ENCODE measurements at regions not wholly inside any gene's neighbourhood (a gene's known extent, or its start where the extent isn't known, plus 50 kb on each side); places are given as distances from the start of the nearest gene placed in this dataset.
A peak's percentile ranks its signal among the peaks of the same experiment; 100 is the strongest.

DNA sequence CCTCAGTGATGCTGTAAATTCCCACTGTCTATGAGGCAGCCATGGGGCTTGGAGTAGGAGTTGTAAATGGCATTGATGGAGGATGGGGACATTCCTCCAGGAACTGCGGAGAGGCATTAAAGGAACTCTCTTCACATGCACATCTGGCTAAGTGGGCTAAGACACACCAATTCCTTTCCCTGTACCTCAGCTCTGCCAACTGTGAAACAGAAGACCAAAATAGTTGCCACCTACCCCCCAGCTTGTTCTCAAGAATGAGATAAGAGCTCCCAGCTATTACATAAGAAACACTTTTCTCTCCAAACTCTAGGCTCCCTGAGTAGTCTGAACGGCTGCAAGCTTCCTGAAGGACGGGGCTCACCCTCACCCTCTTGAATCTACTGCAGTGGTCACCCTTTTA is 144.6 kb upstream of the SLC30A5 start:
- no peak for DNase-seq (ENCODE audit: low read depth)
- POLR2A ChIA-PET = no interaction called here
- Histone ChIP-seq H3K4me3 (ENCODE audit: low read depth, low read length) (no peak overlapping the region), H3K36me3 (ENCODE audit: control insufficient read depth, insufficient read depth, low read length) (no peaks in the 10 kb centered on the region), H3K27me3 (ENCODE audit: control insufficient read depth, insufficient read depth, low read length) (peaks cover 2% of the 10 kb centered on the region; the same call in 1 of the 2 replicates)
- TF ChIP-seq, protein P1, sequence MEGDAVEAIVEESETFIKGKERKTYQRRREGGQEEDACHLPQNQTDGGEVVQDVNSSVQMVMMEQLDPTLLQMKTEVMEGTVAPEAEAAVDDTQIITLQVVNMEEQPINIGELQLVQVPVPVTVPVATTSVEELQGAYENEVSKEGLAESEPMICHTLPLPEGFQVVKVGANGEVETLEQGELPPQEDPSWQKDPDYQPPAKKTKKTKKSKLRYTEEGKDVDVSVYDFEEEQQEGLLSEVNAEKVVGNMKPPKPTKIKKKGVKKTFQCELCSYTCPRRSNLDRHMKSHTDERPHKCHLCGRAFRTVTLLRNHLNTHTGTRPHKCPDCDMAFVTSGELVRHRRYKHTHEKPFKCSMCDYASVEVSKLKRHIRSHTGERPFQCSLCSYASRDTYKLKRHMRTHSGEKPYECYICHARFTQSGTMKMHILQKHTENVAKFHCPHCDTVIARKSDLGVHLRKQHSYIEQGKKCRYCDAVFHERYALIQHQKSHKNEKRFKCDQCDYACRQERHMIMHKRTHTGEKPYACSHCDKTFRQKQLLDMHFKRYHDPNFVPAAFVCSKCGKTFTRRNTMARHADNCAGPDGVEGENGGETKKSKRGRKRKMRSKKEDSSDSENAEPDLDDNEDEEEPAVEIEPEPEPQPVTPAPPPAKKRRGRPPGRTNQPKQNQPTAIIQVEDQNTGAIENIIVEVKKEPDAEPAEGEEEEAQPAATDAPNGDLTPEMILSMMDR (IDR thresholded peaks at IDR 0.05; ENCODE audit: insufficient read depth, low read depth, low read length) = no peak
- CTCF ChIA-PET = interaction anchor here (1.6 to 1.7 kb wide), 2 partner anchors 12 to 13 kb away, joined by 3 to 8 read pairs; no protein-coding TSS in a partner anchor

DNA sequence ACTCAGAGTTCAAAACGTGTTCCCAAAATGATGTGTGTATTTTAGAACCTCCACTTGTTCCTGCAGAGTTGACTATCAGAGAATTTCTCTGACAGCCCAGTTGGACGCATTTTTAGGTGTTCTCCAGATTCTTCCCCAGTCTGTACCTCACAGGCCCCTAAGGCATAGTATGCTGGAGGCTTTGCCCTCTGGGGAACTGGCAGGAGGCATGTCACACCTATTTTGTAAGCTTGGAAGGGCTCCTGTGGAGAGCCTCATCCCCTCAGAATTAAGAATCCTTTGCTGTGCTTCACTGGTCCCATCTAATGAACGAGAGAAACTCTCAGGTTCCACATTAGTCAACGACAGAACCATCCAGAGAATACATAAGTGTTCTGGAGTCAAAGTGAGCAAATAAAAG is 144.1 kb upstream of the SLC30A5 start:
- Histone ChIP-seq H3K27me3 (ENCODE audit: control insufficient read depth, insufficient read depth, low read length) (peaks cover 2% of the 10 kb centered on the region; the same call in 1 of the 2 replicates), H3K4me3 (ENCODE audit: low read depth, low read length) (no peak overlapping the region), H3K36me3 (ENCODE audit: control insufficient read depth, insufficient read depth, low read length) (no peaks in the 10 kb centered on the region)
- ChIA-PET CTCF (no interaction called here), POLR2A (no interaction called here)
- DNase-seq (ENCODE audit: low read depth) = no peak
- TF ChIP-seq, protein P1 (IDR thresholded peaks at IDR 0.05; ENCODE audit: insufficient read depth, low read depth, low read length) = no peak

DNA sequence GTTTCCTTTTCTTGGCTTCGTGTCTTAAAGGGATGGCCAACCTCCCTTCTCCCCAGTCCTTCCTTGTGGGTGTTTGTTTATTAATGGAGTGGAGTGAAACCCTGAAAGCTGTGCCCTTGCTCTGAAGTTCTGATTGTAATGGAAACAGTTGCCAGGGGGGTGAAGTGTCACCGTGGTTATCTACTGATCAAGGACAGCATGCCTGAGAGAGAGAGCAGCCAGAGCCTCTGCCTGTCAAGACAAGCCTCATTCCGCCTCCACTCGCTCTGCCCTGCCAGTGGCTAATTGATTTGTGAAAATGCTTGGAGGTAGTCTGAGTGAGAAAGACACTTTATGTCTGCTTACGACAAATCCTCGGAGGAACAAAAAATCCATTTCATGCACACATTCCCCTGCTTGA is 143.7 kb upstream of the SLC30A5 start:
- no peak for DNase-seq (ENCODE audit: low read depth)
- H3K4me3 ChIP-seq (ENCODE audit: low read depth, low read length) = no peak overlapping the region
- TF ChIP-seq, protein P1 (IDR thresholded peaks at IDR 0.05; ENCODE audit: insufficient read depth, low read depth, low read length) = no peak
- CTCF ChIA-PET = no interaction called here
- H3K27me3 ChIP-seq (ENCODE audit: control insufficient read depth, insufficient read depth, low read length) = peaks cover 2% of the 10 kb centered on the region; the same call in 1 of the 2 replicates
- POLR2A ChIA-PET = no interaction called here
- H3K36me3 ChIP-seq (ENCODE audit: control insufficient read depth, insufficient read depth, low read length) = no peaks in the 10 kb centered on the region

DNA sequence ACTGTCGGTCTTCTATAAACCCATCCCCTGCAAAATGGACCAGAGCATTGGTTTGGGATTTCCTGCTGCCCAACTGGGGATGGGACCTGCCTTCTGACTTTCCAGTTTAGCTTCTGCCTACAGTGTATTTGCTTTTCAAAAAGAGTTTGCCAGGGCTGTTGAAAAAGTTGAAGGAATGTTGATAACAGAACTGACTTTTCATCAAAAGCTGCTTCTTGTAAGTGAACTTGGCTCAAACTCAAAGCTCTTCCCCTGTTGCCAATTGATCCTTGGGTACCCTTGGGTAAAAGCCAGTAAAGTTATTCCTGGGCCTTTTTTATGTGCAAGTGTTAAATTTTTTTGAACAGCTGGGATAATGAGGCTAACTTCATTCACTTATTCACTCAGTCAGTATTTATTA is 142.9 kb upstream of the SLC30A5 start:
- H3K4me3 ChIP-seq (ENCODE audit: low read depth, low read length) = no peak overlapping the region
- peaks cover 2% of the 10 kb centered on the region; the same call in 1 of the 2 replicates for H3K27me3 ChIP-seq (ENCODE audit: control insufficient read depth, insufficient read depth, low read length)
- no peak for DNase-seq (ENCODE audit: low read depth)
- ChIA-PET CTCF (interaction anchor here (1.0 kb wide), 1 partner anchor 290 kb away, joined by 3 read pairs; no protein-coding TSS in a partner anchor), POLR2A (no interaction called here)
- H3K36me3 ChIP-seq (ENCODE audit: control insufficient read depth, insufficient read depth, low read length) = no peaks in the 10 kb centered on the region
- TF ChIP-seq, protein P1 (IDR thresholded peaks at IDR 0.05; ENCODE audit: insufficient read depth, low read depth, low read length) = no peak

DNA sequence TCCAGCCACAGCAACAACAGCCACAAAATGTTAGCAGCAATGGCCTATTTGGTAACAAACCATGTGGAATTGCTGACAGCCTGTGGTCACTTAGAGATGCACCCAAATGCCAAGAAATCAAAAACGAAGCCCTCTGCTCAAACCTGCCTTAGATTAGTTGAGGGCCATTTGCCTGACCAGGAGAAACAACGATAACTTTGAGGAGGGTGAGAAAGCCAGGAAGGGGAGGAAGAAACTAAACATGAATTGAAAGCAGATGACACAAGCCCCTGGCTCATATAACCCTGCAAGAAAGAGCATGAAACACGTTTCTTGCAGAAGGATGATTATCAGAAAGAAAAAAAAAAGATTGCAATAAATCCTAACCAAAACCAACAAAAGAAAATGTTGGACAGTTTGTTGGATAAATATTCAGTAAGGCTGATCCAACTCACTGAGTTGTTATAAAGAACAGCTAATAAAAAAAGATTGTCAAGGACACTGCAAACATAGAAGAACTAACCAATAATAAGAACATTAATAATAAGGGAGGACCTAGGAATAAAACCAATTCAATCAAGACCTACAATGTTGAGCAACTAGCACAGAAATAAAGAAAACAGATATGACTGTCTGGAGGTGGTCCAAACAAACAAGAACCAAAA is 140.5 kb upstream of the SLC30A5 start:
- Histone ChIP-seq H3K36me3 (ENCODE audit: control insufficient read depth, insufficient read depth, low read length) (no peaks in the 10 kb centered on the region), H3K4me3 (ENCODE audit: low read depth, low read length) (no peak overlapping the region), H3K27me3 (ENCODE audit: control insufficient read depth, insufficient read depth, low read length) (peaks cover 2% of the 10 kb centered on the region; the same call in 1 of the 2 replicates)
- ChIA-PET CTCF (interaction anchor here (1.3 kb wide), 1 partner anchor 55 kb away, joined by 3 read pairs; no protein-coding TSS in a partner anchor), POLR2A (no interaction called here)
- DNase-seq (ENCODE audit: low read depth) = peak; percentile 44
- TF ChIP-seq, protein P1 (IDR thresholded peaks at IDR 0.05; ENCODE audit: insufficient read depth, low read depth, low read length) = no peak

Data from BJ (cell line).